ENCODE measurements at regions not wholly inside any gene's neighbourhood (a gene's known extent, or its start where the extent isn't known, plus 50 kb on each side); places are given as distances from the start of the nearest gene placed in this dataset.

DNA sequence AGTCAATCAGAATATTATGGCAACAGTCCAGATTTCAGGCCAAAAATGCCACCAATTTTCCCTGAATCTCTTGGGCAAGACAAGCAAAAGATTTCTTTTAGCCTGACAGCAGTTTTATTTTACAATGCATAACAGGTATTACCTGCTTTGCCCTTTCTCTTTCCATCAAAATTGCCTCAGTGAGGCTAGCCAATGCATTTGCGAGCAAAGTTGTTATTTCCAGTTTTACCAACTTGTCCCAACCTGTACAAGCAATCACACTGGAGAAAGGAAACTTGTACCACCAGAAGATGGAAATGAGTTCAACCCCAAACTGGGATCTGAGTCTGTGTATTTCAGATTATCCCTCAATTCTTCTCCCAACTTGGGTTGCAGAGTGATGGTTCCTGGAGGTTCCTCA, 279.9 kb upstream of the CDYL start:
- DNase-seq (ENCODE audit: low read depth): peak; percentile 86
- TF ChIP-seq, protein P1, sequence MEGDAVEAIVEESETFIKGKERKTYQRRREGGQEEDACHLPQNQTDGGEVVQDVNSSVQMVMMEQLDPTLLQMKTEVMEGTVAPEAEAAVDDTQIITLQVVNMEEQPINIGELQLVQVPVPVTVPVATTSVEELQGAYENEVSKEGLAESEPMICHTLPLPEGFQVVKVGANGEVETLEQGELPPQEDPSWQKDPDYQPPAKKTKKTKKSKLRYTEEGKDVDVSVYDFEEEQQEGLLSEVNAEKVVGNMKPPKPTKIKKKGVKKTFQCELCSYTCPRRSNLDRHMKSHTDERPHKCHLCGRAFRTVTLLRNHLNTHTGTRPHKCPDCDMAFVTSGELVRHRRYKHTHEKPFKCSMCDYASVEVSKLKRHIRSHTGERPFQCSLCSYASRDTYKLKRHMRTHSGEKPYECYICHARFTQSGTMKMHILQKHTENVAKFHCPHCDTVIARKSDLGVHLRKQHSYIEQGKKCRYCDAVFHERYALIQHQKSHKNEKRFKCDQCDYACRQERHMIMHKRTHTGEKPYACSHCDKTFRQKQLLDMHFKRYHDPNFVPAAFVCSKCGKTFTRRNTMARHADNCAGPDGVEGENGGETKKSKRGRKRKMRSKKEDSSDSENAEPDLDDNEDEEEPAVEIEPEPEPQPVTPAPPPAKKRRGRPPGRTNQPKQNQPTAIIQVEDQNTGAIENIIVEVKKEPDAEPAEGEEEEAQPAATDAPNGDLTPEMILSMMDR (IDR thresholded peaks at IDR 0.05; ENCODE audit: insufficient read depth, low read depth, low read length, missing control alignments): no peak
- no peak overlapping the region for H3K4me3 ChIP-seq (ENCODE audit: low read length)

DNA sequence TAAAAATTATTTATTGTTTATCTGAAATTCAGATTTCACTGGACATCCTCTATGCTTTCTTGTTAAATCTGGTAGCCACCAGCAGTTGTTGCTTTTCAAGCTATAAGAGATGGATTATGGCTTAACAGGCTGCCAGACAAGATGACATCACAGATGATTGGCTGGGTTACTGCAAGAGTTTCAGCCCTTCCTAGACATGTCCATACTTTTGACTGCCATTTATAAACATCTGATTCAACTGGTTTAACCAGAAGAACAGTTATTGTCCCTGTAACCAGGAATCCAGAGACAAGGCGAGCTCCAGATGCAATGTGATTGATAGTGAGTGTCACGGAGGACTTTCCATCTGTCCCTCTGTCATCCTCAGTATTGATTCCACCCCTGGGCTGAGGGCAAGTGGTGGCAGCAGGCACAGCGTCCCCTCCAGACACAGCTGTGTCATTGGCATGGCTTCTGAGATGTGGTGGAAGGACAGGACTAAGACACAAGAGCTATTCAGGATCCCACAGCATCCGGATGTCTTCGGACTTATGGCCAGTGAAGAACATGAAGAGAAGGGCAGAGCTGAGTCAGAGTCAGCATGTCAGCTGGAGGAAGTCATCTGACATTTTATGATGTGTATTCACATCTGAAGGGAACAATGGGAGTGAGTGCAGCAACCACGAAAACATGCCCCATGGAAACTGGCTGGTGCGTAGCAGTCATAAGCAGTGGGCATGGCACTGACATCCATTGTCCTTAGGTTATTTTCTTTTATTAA, 284.5 kb upstream of the CDYL start:
- H3K4me3 ChIP-seq (ENCODE audit: low read length): no peak overlapping the region
- TF ChIP-seq, protein P1 (IDR thresholded peaks at IDR 0.05; ENCODE audit: insufficient read depth, low read depth, low read length, missing control alignments): no peak
- peak; percentile 96 for DNase-seq (ENCODE audit: low read depth)

DNA sequence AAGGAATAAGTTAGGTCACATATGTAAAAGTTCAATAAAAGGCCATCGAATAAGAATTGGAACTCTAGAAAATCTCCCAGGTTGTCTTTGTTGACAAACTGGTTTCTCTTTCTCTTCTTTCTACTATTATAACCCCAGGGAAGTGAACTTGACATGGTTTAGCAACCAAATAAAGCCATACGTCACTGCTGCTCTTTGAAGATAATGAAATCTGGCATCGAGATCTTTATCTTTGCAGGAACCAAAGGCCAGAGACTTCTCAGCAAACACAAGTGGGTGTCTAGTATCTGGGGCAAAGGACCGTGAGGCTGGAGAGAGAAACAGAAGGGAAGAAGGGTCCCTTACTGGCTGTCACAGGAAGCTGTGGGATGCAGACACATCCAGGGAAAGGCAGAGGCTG, 286.7 kb upstream of the CDYL start:
- TF ChIP-seq, protein P1 (IDR thresholded peaks at IDR 0.05; ENCODE audit: insufficient read depth, low read depth, low read length, missing control alignments): no peak
- no peak overlapping the region for H3K4me3 ChIP-seq (ENCODE audit: low read length)
- peak; percentile 13 for DNase-seq (ENCODE audit: low read depth)

DNA sequence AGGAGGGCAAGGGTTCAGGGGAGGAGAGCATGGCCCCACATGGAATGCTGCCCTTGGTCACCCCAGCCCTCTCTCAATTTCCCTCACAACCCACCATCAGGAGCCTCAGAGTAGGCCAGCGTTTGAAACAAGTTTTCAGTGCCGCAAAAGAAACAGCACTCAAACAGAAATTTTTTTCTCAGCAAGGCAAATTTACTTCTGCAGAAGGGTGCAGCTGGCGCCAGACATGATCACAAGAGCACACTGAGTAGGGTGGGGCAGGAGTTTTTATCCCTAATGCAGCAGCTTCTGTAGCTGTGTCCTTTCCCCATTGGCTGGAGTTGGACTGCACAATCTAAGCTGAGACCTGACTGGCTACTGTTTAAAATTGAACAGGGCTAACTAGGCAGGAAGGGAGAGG, 287.8 kb upstream of the CDYL start:
- H3K4me3 ChIP-seq (ENCODE audit: low read length): no peak overlapping the region
- DNase-seq (ENCODE audit: low read depth): no peak
- TF ChIP-seq, protein P1 (IDR thresholded peaks at IDR 0.05; ENCODE audit: insufficient read depth, low read depth, low read length, missing control alignments): no peak

DNA sequence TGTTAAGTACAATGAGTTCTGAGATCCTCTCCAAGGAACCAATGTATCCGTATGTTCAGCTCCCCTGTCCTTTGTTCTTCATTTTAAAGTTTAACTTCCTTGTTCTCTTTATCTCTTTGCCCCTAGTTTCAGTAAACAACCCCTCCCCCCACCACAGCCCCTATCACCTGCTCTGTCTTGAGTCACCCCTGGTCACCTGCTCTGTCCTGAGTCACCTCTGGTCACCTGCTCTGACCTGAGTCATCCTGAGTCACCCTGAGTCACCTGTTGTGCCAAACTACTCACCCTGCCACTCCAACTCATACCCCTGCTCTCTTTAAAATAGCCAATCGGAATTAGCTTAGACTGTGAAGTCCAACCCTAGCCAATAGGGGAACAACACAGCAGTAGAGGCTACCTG, 288.7 kb upstream of the CDYL start:
- peak; percentile 86 for DNase-seq (ENCODE audit: low read depth)
- no peak overlapping the region for H3K4me3 ChIP-seq (ENCODE audit: low read length)
- TF ChIP-seq, protein P1 (IDR thresholded peaks at IDR 0.05; ENCODE audit: insufficient read depth, low read depth, low read length, missing control alignments): no peak

DNA sequence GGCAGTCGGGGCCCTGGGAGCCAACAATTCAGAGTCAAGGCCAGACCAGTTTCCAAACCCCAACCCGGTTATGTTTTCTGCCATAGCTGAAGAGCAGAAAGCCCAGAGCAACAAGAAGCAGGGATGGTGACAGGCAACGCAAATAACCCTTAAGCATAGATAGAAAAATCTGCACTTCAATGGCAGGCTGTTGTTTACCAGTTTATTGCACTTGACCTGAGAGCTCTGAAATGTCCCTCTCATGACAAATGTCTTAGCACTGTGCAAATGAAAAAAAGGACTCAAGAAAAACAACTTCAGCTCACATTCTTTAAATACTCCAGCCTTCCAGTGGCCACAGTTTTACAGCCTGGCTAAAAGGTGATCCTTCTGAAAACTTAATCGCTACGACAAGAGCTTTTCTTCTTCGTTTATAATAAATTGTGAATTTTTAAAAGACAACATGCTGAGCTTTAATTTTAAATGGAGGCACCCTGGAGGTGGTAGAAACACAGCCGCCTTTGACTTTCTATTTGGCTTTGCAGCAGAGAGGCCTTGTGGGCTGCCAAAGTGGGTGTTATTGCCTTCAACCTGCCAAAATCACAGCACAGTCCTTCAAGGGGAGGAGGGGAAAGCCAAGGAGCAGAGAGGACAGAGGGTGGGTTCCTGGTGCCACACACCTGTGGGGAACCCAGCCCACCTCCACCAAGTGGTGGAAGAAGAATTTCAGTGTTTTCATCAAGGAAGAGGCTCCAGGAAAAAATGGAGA, 289.5 kb upstream of the CDYL start:
- DNase-seq (ENCODE audit: low read depth): no peak
- TF ChIP-seq, protein P1 (IDR thresholded peaks at IDR 0.05; ENCODE audit: insufficient read depth, low read depth, low read length, missing control alignments): no peak
- no peak overlapping the region for H3K4me3 ChIP-seq (ENCODE audit: low read length)

Data from epithelial cell of esophagus (primary cell).